Activated CD4-positive, alpha-beta T cell treated with anti-CD3 and anti-CD28 coated beads for 36 hours (primary cell): ENCODE measurements at regions not wholly inside any gene's neighbourhood (a gene's known extent, or its start where the extent isn't known, plus 50 kb on each side); places are given as distances from the start of the nearest gene placed in this dataset.
"Not testable (repeated sequence)": the region's sequence is repeated elsewhere in the genome, so short reads cannot be mapped to it uniquely, and the experiment has no call there.

Experiments
- ATAC-seq: fragments of 200-7000 bp; cut with Tn5 transposase; one replicate; pipeline ENCODE4 v1.10.0; 2021; ENCODE audit warnings: mild to moderate bottlenecking, moderate library complexity
- CTCF ChIA-PET: fragments of 350-600 bp; sonication (Branson Sonifier 250); formaldehyde crosslinking; loops from one replicate; lab custom pipeline; 2021; ENCODE audit warnings: antibody characterized with exemption; lab: Charles Lee
- POLR2A ChIA-PET: fragments of 350-600 bp; sonication (Branson Sonifier 250); formaldehyde crosslinking; loops from one replicate; lab custom pipeline; 2021; ENCODE audit warnings: antibody characterized with exemption, inconsistent platforms; lab: Charles Lee
- DNase-seq: peaks from one replicate; pipeline ENCODE4 v3.0.0-alpha.2; 2020
- H3K27ac Mint-ChIP-seq: one replicate; pipeline ENCODE4 v1.8.0; 2021; ENCODE audit warnings: mixed read lengths
- H3K27me3 Mint-ChIP-seq: one replicate; pipeline ENCODE4 v1.8.0; 2021; ENCODE audit warnings: mixed read lengths
- H3K36me3 Mint-ChIP-seq: one replicate; pipeline ENCODE4 v1.8.0; 2021; ENCODE audit warnings: low read depth, mixed read lengths
- H3K4me1 Mint-ChIP-seq: one replicate; pipeline ENCODE4 v1.8.0; 2021; ENCODE audit warnings: mixed read lengths
- H3K4me3 Mint-ChIP-seq: one replicate; pipeline ENCODE4 v1.8.0; 2021; ENCODE audit warnings: mild to moderate bottlenecking, moderate library complexity, mixed read lengths
- H3K9me3 Mint-ChIP-seq: one replicate; pipeline ENCODE4 v1.8.0; 2021; ENCODE audit warnings: low read depth, mixed read lengths
- intact Hi-C, 2 experiments: fragments of 100-400 bp; cut with DNase I in 1 of 2; cut with micrococcal nuclease in 1 of 2; formaldehyde crosslinking; loops; one replicate each; pipeline versions ENCODE4 v1.14.2 to v1.15.1; 2022 to 2024; cut with DNase I, micrococcal nuclease

DNA sequence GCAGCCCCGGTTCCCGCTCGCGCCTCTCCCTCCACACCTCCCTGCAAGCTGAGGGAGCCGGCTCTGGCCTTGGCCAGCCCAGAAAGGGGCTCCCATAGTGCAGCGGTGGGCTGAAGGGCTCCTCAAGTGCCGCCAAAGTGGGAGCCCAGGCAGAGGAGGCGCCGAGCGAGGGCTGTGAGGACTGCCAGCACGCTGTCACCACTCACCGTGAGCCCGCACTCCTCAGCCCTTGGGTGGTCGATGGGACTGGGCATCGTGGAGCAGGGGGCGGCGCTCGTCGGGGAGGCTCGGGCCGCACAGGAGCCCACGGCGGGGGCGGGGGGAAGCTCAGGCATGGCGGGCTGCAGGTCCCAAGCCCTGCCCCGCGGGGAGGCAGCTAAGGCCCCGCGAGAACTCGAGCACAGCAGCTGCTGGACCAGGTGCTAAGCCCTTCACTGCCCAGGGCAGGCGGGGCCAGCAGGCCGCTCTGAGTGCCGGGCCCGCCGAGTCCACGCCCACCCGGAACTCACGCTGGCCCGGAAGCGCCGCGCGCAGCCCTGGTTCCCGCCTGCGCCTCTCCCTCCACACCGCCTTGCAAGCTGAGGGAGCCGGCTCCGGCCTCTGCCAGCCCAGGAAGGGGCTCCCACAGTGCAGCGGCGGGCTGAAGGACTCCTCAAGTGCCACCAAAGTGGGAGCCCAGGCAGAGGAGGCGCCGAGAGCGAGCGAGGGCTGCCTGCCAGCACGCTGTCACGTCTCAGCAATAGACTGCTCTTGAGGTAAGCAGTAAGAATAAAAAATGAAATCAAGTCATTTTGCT, 670.2 kb upstream of the CTNND2 start:
- intact Hi-C loops, result not testable (repeated sequence)

DNA sequence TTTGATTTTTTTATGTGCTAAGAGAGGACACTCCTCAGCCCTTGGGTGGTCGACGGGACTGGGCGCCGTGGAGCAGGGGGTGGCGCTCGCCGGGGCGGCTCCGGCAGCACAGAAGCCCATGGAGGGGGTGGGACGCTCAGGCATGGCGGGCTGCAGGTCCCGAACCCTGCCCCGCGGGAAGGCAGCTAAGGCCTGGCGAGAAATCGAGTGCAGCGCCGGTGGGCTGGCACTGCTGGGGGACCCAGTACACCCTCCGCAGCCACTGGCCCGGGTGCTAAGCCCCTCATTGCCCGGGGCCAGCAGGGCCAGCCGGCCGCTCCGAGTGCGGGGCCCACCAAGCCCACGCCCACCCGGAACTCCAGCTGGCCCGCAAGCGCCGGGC, 669.7 kb upstream of the CTNND2 start:
- H3K36me3 Mint-ChIP-seq, POLR2A ChIA-PET, H3K4me3 Mint-ChIP-seq: not testable (repeated sequence)

More for the DNA sequence above, 670.2 kb upstream of the CTNND2 start:
- DNase-seq, H3K36me3 Mint-ChIP-seq, H3K27ac Mint-ChIP-seq, H3K4me3 Mint-ChIP-seq, H3K4me1 Mint-ChIP-seq, ATAC-seq, CTCF ChIA-PET, H3K27me3 Mint-ChIP-seq, POLR2A ChIA-PET: not testable (repeated sequence)
- peaks cover 13% of the 10 kb centered on the region for H3K9me3 Mint-ChIP-seq

GRCh38 chr5:12570688-12571087, 666.4 kb upstream of the CTNND2 start:
- no peak for DNase-seq
- Mint-ChIP-seq H3K9me3 (peaks cover 10% of the 10 kb centered on the region), H3K27ac (no peak overlapping the region), H3K4me3 (no peak overlapping the region), H3K4me1 (no peaks in the 10 kb centered on the region), H3K27me3 (no peaks in the 10 kb centered on the region), H3K36me3 (no peaks in the 10 kb centered on the region)
- POLR2A ChIA-PET, result no interaction called here
- intact Hi-C loops, result no loop called here
- no peak for ATAC-seq
- CTCF ChIA-PET, result no interaction called here

More for the DNA sequence above, 669.7 kb upstream of the CTNND2 start:
- intact Hi-C loops, H3K27ac Mint-ChIP-seq, H3K27me3 Mint-ChIP-seq, DNase-seq, ATAC-seq, H3K4me1 Mint-ChIP-seq, CTCF ChIA-PET: not testable (repeated sequence)
- peaks cover 12% of the 10 kb centered on the region for H3K9me3 Mint-ChIP-seq

DNA sequence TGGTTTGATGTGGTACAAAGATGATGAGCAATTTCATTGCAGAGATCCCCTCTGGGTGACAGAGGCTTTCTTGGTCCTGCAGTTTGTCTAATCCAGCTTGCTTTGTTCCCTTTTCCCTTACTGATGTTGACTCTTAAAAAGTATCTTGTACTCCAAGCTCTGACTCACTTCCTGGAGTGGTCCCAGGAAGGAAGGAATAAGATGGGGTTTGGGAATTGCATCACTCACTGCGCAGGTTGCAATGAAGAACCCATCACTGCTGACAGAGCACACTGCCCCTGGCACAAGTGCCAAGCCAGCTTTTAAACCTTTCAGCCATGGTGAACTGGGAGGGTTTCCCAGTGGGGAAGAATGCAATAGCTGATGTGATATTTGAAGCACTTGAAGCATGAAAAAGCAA, 662.2 kb upstream of the CTNND2 start:
- no peak overlapping the region for H3K4me3 Mint-ChIP-seq
- H3K9me3 Mint-ChIP-seq, result peaks cover 16% of the 10 kb centered on the region
- DNase-seq (no peak), ATAC-seq (no peak)
- POLR2A ChIA-PET, result no interaction called here
- no peak overlapping the region for H3K27ac Mint-ChIP-seq
- intact Hi-C loops, result no loop called here
- H3K36me3 Mint-ChIP-seq, result no peaks in the 10 kb centered on the region
- no peaks in the 10 kb centered on the region for H3K4me1 Mint-ChIP-seq
- CTCF ChIA-PET, result no interaction called here
- H3K27me3 Mint-ChIP-seq, result no peaks in the 10 kb centered on the region

GRCh38 chr5:12557012-12557411, 652.8 kb upstream of the CTNND2 start:
- POLR2A ChIA-PET, result no interaction called here
- Mint-ChIP-seq H3K27me3 (no peaks in the 10 kb centered on the region), H3K36me3 (no peaks in the 10 kb centered on the region)

GRCh38 chr5:12526113-12526512, 621.9 kb upstream of the CTNND2 start:
- peaks cover 11% of the 10 kb centered on the region for H3K9me3 Mint-ChIP-seq
- ChIA-PET CTCF (no interaction called here), POLR2A (no interaction called here)
- no peak overlapping the region for H3K4me3 Mint-ChIP-seq
- ATAC-seq (no peak), DNase-seq (no peak)
- H3K27ac Mint-ChIP-seq, result no peak overlapping the region
- H3K27me3 Mint-ChIP-seq, result no peaks in the 10 kb centered on the region
- no peaks in the 10 kb centered on the region for H3K4me1 Mint-ChIP-seq
- intact Hi-C loops, result no loop called here
- H3K36me3 Mint-ChIP-seq, result no peaks in the 10 kb centered on the region

More at GRCh38 chr5:12557012-12557411, 652.8 kb upstream of the CTNND2 start:
- peaks cover 6% of the 10 kb centered on the region for H3K9me3 Mint-ChIP-seq
- ATAC-seq (no peak), DNase-seq (no peak)
- CTCF ChIA-PET, result no interaction called here
- no peak overlapping the region for H3K4me3 Mint-ChIP-seq
- no peaks in the 10 kb centered on the region for H3K4me1 Mint-ChIP-seq
- intact Hi-C loops, result no loop called here
- H3K27ac Mint-ChIP-seq, result no peak overlapping the region

DNA sequence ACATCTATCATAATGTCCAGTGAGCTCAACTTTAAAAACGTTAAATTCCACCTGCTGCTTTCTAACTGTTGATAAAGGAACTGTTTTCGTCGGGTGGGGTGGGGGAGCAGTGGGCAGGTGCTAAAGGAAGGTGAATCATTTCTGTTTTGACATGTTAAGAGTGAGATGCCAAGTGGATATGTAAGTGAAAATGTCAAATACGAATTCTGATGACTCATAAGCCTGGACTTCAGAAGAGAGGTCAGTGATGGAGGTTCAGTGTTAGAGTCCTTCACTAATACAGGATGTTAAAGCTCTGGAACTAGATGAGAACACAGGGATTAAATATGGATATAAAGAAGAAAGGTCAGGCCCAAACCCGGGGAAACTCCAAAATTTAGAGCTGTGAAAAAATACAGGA, 617.9 kb upstream of the CTNND2 start:
- ATAC-seq (no peak), DNase-seq (no peak)
- ChIA-PET CTCF (no interaction called here), POLR2A (no interaction called here)
- no peaks in the 10 kb centered on the region for H3K36me3 Mint-ChIP-seq
- no peaks in the 10 kb centered on the region for H3K27me3 Mint-ChIP-seq
- H3K27ac Mint-ChIP-seq, result no peak overlapping the region
- intact Hi-C loops, result no loop called here
- H3K4me1 Mint-ChIP-seq, result no peaks in the 10 kb centered on the region
- H3K4me3 Mint-ChIP-seq, result no peak overlapping the region
- peaks cover 10% of the 10 kb centered on the region for H3K9me3 Mint-ChIP-seq

- DNase-seq, H3K4me1 Mint-ChIP-seq, H3K36me3 Mint-ChIP-seq, H3K27ac Mint-ChIP-seq, ATAC-seq, intact Hi-C loops, POLR2A ChIA-PET, H3K27me3 Mint-ChIP-seq, CTCF ChIA-PET, H3K4me3 Mint-ChIP-seq: not testable (repeated sequence)
- H3K9me3 Mint-ChIP-seq, result peaks cover 30% of the 10 kb centered on the region
These were observed 600.7 kb upstream of the CTNND2 start for GRCh38 chr5:12504983-12505382.

DNA sequence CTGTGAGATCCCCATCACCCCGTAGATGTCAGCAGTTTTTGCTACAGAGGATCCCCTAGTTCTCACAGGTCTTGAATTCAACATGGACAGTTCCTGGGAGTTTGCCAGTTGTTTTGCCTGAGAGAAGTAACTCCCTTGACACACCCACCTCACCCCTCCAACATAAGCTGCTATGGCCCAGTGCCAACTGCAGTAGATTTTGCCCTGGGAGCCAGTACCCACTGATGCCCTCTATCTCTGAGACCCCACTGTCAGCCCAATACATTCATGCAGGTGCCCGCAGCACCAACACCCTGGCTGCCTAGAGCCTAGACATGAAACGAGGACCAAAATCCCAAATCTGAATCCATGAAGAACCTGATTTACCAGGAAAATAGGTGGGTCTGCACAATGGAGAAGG, 583.9 kb upstream of the CTNND2 start:
- ATAC-seq (no peak), DNase-seq (no peak)
- POLR2A ChIA-PET, result no interaction called here
- no peak overlapping the region for H3K27ac Mint-ChIP-seq
- intact Hi-C loops, result no loop called here
- peaks cover 17% of the 10 kb centered on the region for H3K9me3 Mint-ChIP-seq
- CTCF ChIA-PET, result no interaction called here
- H3K27me3 Mint-ChIP-seq, result no peaks in the 10 kb centered on the region
- H3K4me3 Mint-ChIP-seq, result no peak overlapping the region
- H3K36me3 Mint-ChIP-seq, result no peaks in the 10 kb centered on the region
- no peaks in the 10 kb centered on the region for H3K4me1 Mint-ChIP-seq

- H3K27ac Mint-ChIP-seq, result no peak overlapping the region
- DNase-seq, result no peak
- intact Hi-C loops, result no loop called here
- POLR2A ChIA-PET, result no interaction called here
- no peak overlapping the region for H3K4me3 Mint-ChIP-seq
- no peaks in the 10 kb centered on the region for H3K27me3 Mint-ChIP-seq
- H3K4me1 Mint-ChIP-seq, result no peaks in the 10 kb centered on the region
- no peaks in the 10 kb centered on the region for H3K36me3 Mint-ChIP-seq
- CTCF ChIA-PET, result no interaction called here
- ATAC-seq, result no peak
- peaks cover 11% of the 10 kb centered on the region for H3K9me3 Mint-ChIP-seq
These were observed 576.2 kb upstream of the CTNND2 start for GRCh38 chr5:12480487-12480886.

- no peak overlapping the region for H3K4me3 Mint-ChIP-seq
These were observed 573.3 kb upstream of the CTNND2 start for GRCh38 chr5:12477554-12477953.

DNA sequence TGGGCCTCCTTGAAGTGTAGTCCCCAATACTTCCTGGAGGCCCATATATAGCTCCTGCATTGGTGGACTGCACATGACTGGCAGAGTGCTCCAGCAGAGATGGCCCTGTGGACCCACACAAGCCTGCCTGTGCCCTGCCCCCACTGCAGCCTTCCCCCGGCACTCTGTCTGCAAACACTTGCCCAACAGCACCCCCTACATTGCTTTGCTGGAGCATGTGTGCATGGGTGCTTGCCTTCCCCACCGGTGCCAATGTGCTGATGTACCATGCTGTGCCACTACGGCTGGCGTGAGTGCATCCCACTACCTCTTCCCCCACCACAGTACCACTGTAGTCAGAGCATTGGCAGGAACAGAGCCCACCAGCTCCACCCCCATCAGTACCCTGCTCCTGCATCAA, 563.6 kb upstream of the CTNND2 start:
- H3K27ac Mint-ChIP-seq, result no peak overlapping the region
- ATAC-seq (no peak), DNase-seq (no peak)
- ChIA-PET CTCF (no interaction called here), POLR2A (no interaction called here)
- H3K36me3 Mint-ChIP-seq, result no peaks in the 10 kb centered on the region
- H3K27me3 Mint-ChIP-seq, result no peaks in the 10 kb centered on the region
- no peaks in the 10 kb centered on the region for H3K4me1 Mint-ChIP-seq
- intact Hi-C loops, result no loop called here
- no peak overlapping the region for H3K4me3 Mint-ChIP-seq
- H3K9me3 Mint-ChIP-seq, result peaks cover 18% of the 10 kb centered on the region

More at GRCh38 chr5:12477554-12477953, 573.3 kb upstream of the CTNND2 start:
- Mint-ChIP-seq H3K4me1 (no peaks in the 10 kb centered on the region), H3K9me3 (peaks cover 12% of the 10 kb centered on the region), H3K27me3 (no peaks in the 10 kb centered on the region), H3K27ac (no peak overlapping the region), H3K36me3 (no peaks in the 10 kb centered on the region)
- ATAC-seq (no peak), DNase-seq (no peak)
- ChIA-PET POLR2A (no interaction called here), CTCF (no interaction called here)
- intact Hi-C loops, result no loop called here
